Endothelial cell of umbilical vein (primary cell): ENCODE measurements at regions not wholly inside any gene's neighbourhood (a gene's known extent, or its start where the extent isn't known, plus 50 kb on each side); places are given as distances from the start of the nearest gene placed in this dataset.

Experiments
- CTCF ChIP-seq, 2 donors: IDR thresholded peaks; 1 replicate in 1 of 2; 2 replicates in 1 of 2; pipeline ENCODE4 v1.5.1; 2011; ENCODE audit warnings: low read length in 2 of 2, mild to moderate bottlenecking in 2 of 2, moderate library complexity in 2 of 2, control low read depth in 1 of 2, inconsistent platforms in 1 of 2, low read depth in 1 of 2; ENCODE audit not compliant: insufficient read depth in 1 of 2; ENCODE audit errors: extremely low read depth in 1 of 2
- EZH2 ChIP-seq: IDR thresholded peaks from 2 replicates; pipeline ENCODE4 v1.6.1; 2012; ENCODE audit warnings: borderline replicate concordance, low read depth, mild to moderate bottlenecking, moderate library complexity, low read length, inconsistent platforms; ENCODE audit not compliant: severe bottlenecking
- JUN ChIP-seq: IDR thresholded peaks from 2 replicates; pipeline ENCODE4 v1.6.1; 2011; ENCODE audit warnings: borderline replicate concordance, low read depth; ENCODE audit not compliant: insufficient read length, insufficient read depth
- MAX ChIP-seq: IDR thresholded peaks from 2 replicates; pipeline ENCODE4 v1.6.1; 2011; ENCODE audit not compliant: insufficient read depth, insufficient read length
- MYC ChIP-seq: IDR thresholded peaks from one replicate; pipeline ENCODE4 v1.6.1; 2011; ENCODE audit warnings: mild to moderate bottlenecking, low read depth, low read length
- POLR2A ChIP-seq: IDR thresholded peaks from 2 replicates; pipeline ENCODE4 v1.6.1; 2012; ENCODE audit warnings: low read depth, mild to moderate bottlenecking, control low read depth, low read length
- POLR2AphosphoS5 ChIP-seq: IDR thresholded peaks from 2 replicates; pipeline ENCODE4 v1.6.1; 2012; ENCODE audit warnings: low read depth, mild to moderate bottlenecking, control low read depth, low read length, moderate library complexity; ENCODE audit not compliant: insufficient read depth

GRCh38 chr4:53889326-53890055, 174.9 kb downstream of the CHIC2 start:
- TF ChIP-seq CTCF (IDR thresholded peaks at IDR 0.05; ENCODE audit: extremely low read depth in 1 of 2, insufficient read depth in 1 of 2, low read depth in 1 of 2, low read length in 2 of 2) = no peak
- no peak for TF ChIP-seq POLR2A
- TF ChIP-seq JUN = no peak
- TF ChIP-seq EZH2 = no peak
- no peak for TF ChIP-seq POLR2AphosphoS5
- TF ChIP-seq MYC = no peak
- no peak for TF ChIP-seq MAX
